ENCODE measurements at regions not wholly inside any gene's neighbourhood (a gene's known extent, or its start where the extent isn't known, plus 50 kb on each side); places are given as distances from the start of the nearest gene placed in this dataset.

GRCh38 chr9:95642189-95642588 is 125.4 kb upstream of the PTCH1 start:
- H3K4me3 ChIP-seq (ENCODE audit: low read length in 3 of 3) = no peak overlapping the region
- no peaks in the 10 kb centered on the region for H3K9me3 ChIP-seq (ENCODE audit: control insufficient read depth in 3 of 3, low read length in 3 of 3)
- peaks cover 0 to 4% (median 0%) of the 10 kb centered on the region in 3 donors for H3K27me3 ChIP-seq (ENCODE audit: control insufficient read depth in 3 of 3, insufficient read depth in 3 of 3, low read length in 3 of 3)
- H3K27ac ChIP-seq (ENCODE audit: low read depth, low read length) = no peak overlapping the region
- no peak overlapping the region for H3K9ac ChIP-seq (ENCODE audit: low read depth in 1 of 3, low read length in 3 of 3)
- no peaks in the 10 kb centered on the region for H3K4me1 ChIP-seq (ENCODE audit: control insufficient read depth in 3 of 3, insufficient read depth in 3 of 3, low read length in 3 of 3)
- no peaks in the 10 kb centered on the region for H3K36me3 ChIP-seq (ENCODE audit: control insufficient read depth in 3 of 3, insufficient read depth in 3 of 3, low read length in 3 of 3)

- H3K9ac ChIP-seq (ENCODE audit: low read depth in 1 of 3, low read length in 3 of 3) = no peak overlapping the region
- H3K4me1 ChIP-seq (ENCODE audit: control insufficient read depth in 3 of 3, insufficient read depth in 3 of 3, low read length in 3 of 3) = no peaks in the 10 kb centered on the region
- peaks cover 0 to 4% (median 0%) of the 10 kb centered on the region in 3 donors for H3K27me3 ChIP-seq (ENCODE audit: control insufficient read depth in 3 of 3, insufficient read depth in 3 of 3, low read length in 3 of 3)
Measured at GRCh38 chr9:95641586-95641985, 124.8 kb upstream of the PTCH1 start.

GRCh38 chr9:95640336-95640735 is 123.6 kb upstream of the PTCH1 start:
- no peaks in the 10 kb centered on the region for H3K4me1 ChIP-seq (ENCODE audit: control insufficient read depth in 3 of 3, insufficient read depth in 3 of 3, low read length in 3 of 3)
- H3K27ac ChIP-seq (ENCODE audit: low read depth, low read length) = no peak overlapping the region
- no peak overlapping the region for H3K4me3 ChIP-seq (ENCODE audit: low read length in 3 of 3)
- H3K9me3 ChIP-seq (ENCODE audit: control insufficient read depth in 3 of 3, low read length in 3 of 3) = no peaks in the 10 kb centered on the region
- peaks cover 0 to 8% (median 0%) of the 10 kb centered on the region in 3 donors for H3K27me3 ChIP-seq (ENCODE audit: control insufficient read depth in 3 of 3, insufficient read depth in 3 of 3, low read length in 3 of 3)
- H3K9ac ChIP-seq (ENCODE audit: low read depth in 1 of 3, low read length in 3 of 3) = no peak overlapping the region
- no peaks in the 10 kb centered on the region for H3K36me3 ChIP-seq (ENCODE audit: control insufficient read depth in 3 of 3, insufficient read depth in 3 of 3, low read length in 3 of 3)

More at GRCh38 chr9:95641586-95641985, 124.8 kb upstream of the PTCH1 start:
- H3K36me3 ChIP-seq (ENCODE audit: control insufficient read depth in 3 of 3, insufficient read depth in 3 of 3, low read length in 3 of 3) = no peaks in the 10 kb centered on the region
- no peak overlapping the region for H3K27ac ChIP-seq (ENCODE audit: low read depth, low read length)
- H3K9me3 ChIP-seq (ENCODE audit: control insufficient read depth in 3 of 3, low read length in 3 of 3) = no peaks in the 10 kb centered on the region
- H3K4me3 ChIP-seq (ENCODE audit: low read length in 3 of 3) = no peak overlapping the region

GRCh38 chr9:95635986-95636671 is 119.4 kb upstream of the PTCH1 start:
- no peak overlapping the region for H3K9ac ChIP-seq (ENCODE audit: low read depth in 1 of 3, low read length in 3 of 3)
- no peaks in the 10 kb centered on the region for H3K9me3 ChIP-seq (ENCODE audit: control insufficient read depth in 3 of 3, low read length in 3 of 3)
- peaks cover 0 to 12% (median 0%) of the 10 kb centered on the region in 3 donors for H3K27me3 ChIP-seq (ENCODE audit: control insufficient read depth in 3 of 3, insufficient read depth in 3 of 3, low read length in 3 of 3)
- no peaks in the 10 kb centered on the region for H3K4me1 ChIP-seq (ENCODE audit: control insufficient read depth in 3 of 3, insufficient read depth in 3 of 3, low read length in 3 of 3)
- H3K36me3 ChIP-seq (ENCODE audit: control insufficient read depth in 3 of 3, insufficient read depth in 3 of 3, low read length in 3 of 3) = no peaks in the 10 kb centered on the region
- H3K27ac ChIP-seq (ENCODE audit: low read depth, low read length) = no peak overlapping the region
- H3K4me3 ChIP-seq (ENCODE audit: low read length in 3 of 3) = no peak overlapping the region

- no peak overlapping the region for H3K4me3 ChIP-seq (ENCODE audit: low read length in 3 of 3)
- peaks cover 0 to 8% (median 0%) of the 10 kb centered on the region in 3 donors for H3K27me3 ChIP-seq (ENCODE audit: control insufficient read depth in 3 of 3, insufficient read depth in 3 of 3, low read length in 3 of 3)
- no peaks in the 10 kb centered on the region for H3K4me1 ChIP-seq (ENCODE audit: control insufficient read depth in 3 of 3, insufficient read depth in 3 of 3, low read length in 3 of 3)
- H3K36me3 ChIP-seq (ENCODE audit: control insufficient read depth in 3 of 3, insufficient read depth in 3 of 3, low read length in 3 of 3) = no peaks in the 10 kb centered on the region
- no peak overlapping the region for H3K9ac ChIP-seq (ENCODE audit: low read depth in 1 of 3, low read length in 3 of 3)
- no peak overlapping the region for H3K27ac ChIP-seq (ENCODE audit: low read depth, low read length)
- no peaks in the 10 kb centered on the region for H3K9me3 ChIP-seq (ENCODE audit: control insufficient read depth in 3 of 3, low read length in 3 of 3)
Measured at GRCh38 chr9:95634536-95634935, 117.8 kb upstream of the PTCH1 start.

- H3K4me1 ChIP-seq (ENCODE audit: control insufficient read depth in 3 of 3, insufficient read depth in 3 of 3, low read length in 3 of 3) = no peaks in the 10 kb centered on the region
Measured at GRCh38 chr9:95634114-95634513, 117.3 kb upstream of the PTCH1 start.

GRCh38 chr9:95629585-95629984 is 112.8 kb upstream of the PTCH1 start:
- no peak overlapping the region for H3K9ac ChIP-seq (ENCODE audit: low read depth in 1 of 3, low read length in 3 of 3)
- no peak overlapping the region for H3K4me3 ChIP-seq (ENCODE audit: low read length in 3 of 3)
- peaks cover 0 to 2% (median 0%) of the 10 kb centered on the region in 3 donors for H3K9me3 ChIP-seq (ENCODE audit: control insufficient read depth in 3 of 3, low read length in 3 of 3)
- no peaks in the 10 kb centered on the region for H3K36me3 ChIP-seq (ENCODE audit: control insufficient read depth in 3 of 3, insufficient read depth in 3 of 3, low read length in 3 of 3)
- H3K27ac ChIP-seq (ENCODE audit: low read depth, low read length) = no peak overlapping the region
- peaks cover 0 to 8% (median 4%) of the 10 kb centered on the region in 3 donors for H3K27me3 ChIP-seq (ENCODE audit: control insufficient read depth in 3 of 3, insufficient read depth in 3 of 3, low read length in 3 of 3)
- peaks cover 0 to 5% (median 4%) of the 10 kb centered on the region in 3 donors for H3K4me1 ChIP-seq (ENCODE audit: control insufficient read depth in 3 of 3, insufficient read depth in 3 of 3, low read length in 3 of 3)

More at GRCh38 chr9:95634114-95634513, 117.3 kb upstream of the PTCH1 start:
- Histone ChIP-seq H3K27me3 (ENCODE audit: control insufficient read depth in 3 of 3, insufficient read depth in 3 of 3, low read length in 3 of 3) (peaks cover 0 to 8% (median 0%) of the 10 kb centered on the region in 3 donors), H3K9ac (ENCODE audit: low read depth in 1 of 3, low read length in 3 of 3) (no peak overlapping the region), H3K4me3 (ENCODE audit: low read length in 3 of 3) (no peak overlapping the region), H3K9me3 (ENCODE audit: control insufficient read depth in 3 of 3, low read length in 3 of 3) (no peaks in the 10 kb centered on the region), H3K36me3 (ENCODE audit: control insufficient read depth in 3 of 3, insufficient read depth in 3 of 3, low read length in 3 of 3) (no peaks in the 10 kb centered on the region), H3K27ac (ENCODE audit: low read depth, low read length) (no peak overlapping the region)

GRCh38 chr9:95627802-95628201 is 111.0 kb upstream of the PTCH1 start:
- Histone ChIP-seq H3K4me3 (ENCODE audit: low read length in 3 of 3) (no peak overlapping the region), H3K9ac (ENCODE audit: low read depth in 1 of 3, low read length in 3 of 3) (no peak overlapping the region), H3K36me3 (ENCODE audit: control insufficient read depth in 3 of 3, insufficient read depth in 3 of 3, low read length in 3 of 3) (no peaks in the 10 kb centered on the region), H3K4me1 (ENCODE audit: control insufficient read depth in 3 of 3, insufficient read depth in 3 of 3, low read length in 3 of 3) (peaks cover 0 to 5% (median 4%) of the 10 kb centered on the region in 3 donors), H3K27ac (ENCODE audit: low read depth, low read length) (peak overlapping the region; percentile 37), H3K9me3 (ENCODE audit: control insufficient read depth in 3 of 3, low read length in 3 of 3) (peaks cover 0 to 2% (median 0%) of the 10 kb centered on the region in 3 donors), H3K27me3 (ENCODE audit: control insufficient read depth in 3 of 3, insufficient read depth in 3 of 3, low read length in 3 of 3) (peaks cover 0 to 8% (median 4%) of the 10 kb centered on the region in 3 donors)

GRCh38 chr9:95626885-95627558 is 110.3 kb upstream of the PTCH1 start:
- no peaks in the 10 kb centered on the region for H3K36me3 ChIP-seq (ENCODE audit: control insufficient read depth in 3 of 3, insufficient read depth in 3 of 3, low read length in 3 of 3)
- peaks cover 0 to 2% (median 0%) of the 10 kb centered on the region in 3 donors for H3K9me3 ChIP-seq (ENCODE audit: control insufficient read depth in 3 of 3, low read length in 3 of 3)
- peaks cover 0 to 4% (median 4%) of the 10 kb centered on the region in 3 donors for H3K27me3 ChIP-seq (ENCODE audit: control insufficient read depth in 3 of 3, insufficient read depth in 3 of 3, low read length in 3 of 3)
- H3K27ac ChIP-seq (ENCODE audit: low read depth, low read length) = peak overlapping the region; percentile 37
- peak overlapping the region in 2 of 3 donors; percentile 22 to 26 for H3K4me3 ChIP-seq (ENCODE audit: low read length in 3 of 3)
- H3K9ac ChIP-seq (ENCODE audit: low read depth in 1 of 3, low read length in 3 of 3) = no peak overlapping the region
- peaks cover 0 to 5% (median 4%) of the 10 kb centered on the region in 3 donors for H3K4me1 ChIP-seq (ENCODE audit: control insufficient read depth in 3 of 3, insufficient read depth in 3 of 3, low read length in 3 of 3)

- H3K36me3 ChIP-seq (ENCODE audit: control insufficient read depth in 3 of 3, insufficient read depth in 3 of 3, low read length in 3 of 3) = no peaks in the 10 kb centered on the region
- peaks cover 0 to 5% (median 4%) of the 10 kb centered on the region in 3 donors for H3K4me1 ChIP-seq (ENCODE audit: control insufficient read depth in 3 of 3, insufficient read depth in 3 of 3, low read length in 3 of 3)
- H3K9ac ChIP-seq (ENCODE audit: low read depth in 1 of 3, low read length in 3 of 3) = no peak overlapping the region
- H3K4me3 ChIP-seq (ENCODE audit: low read length in 3 of 3) = peak overlapping the region in 1 of 3 donors; percentile 26
- peaks cover 0 to 4% (median 4%) of the 10 kb centered on the region in 3 donors for H3K27me3 ChIP-seq (ENCODE audit: control insufficient read depth in 3 of 3, insufficient read depth in 3 of 3, low read length in 3 of 3)
- H3K27ac ChIP-seq (ENCODE audit: low read depth, low read length) = no peak overlapping the region
- peaks cover 0 to 2% (median 0%) of the 10 kb centered on the region in 3 donors for H3K9me3 ChIP-seq (ENCODE audit: control insufficient read depth in 3 of 3, low read length in 3 of 3)
Measured at GRCh38 chr9:95626341-95626740, 109.6 kb upstream of the PTCH1 start.
